ENCODE measurements at regions not wholly inside any gene's neighbourhood (a gene's known extent, or its start where the extent isn't known, plus 50 kb on each side); places are given as distances from the start of the nearest gene placed in this dataset.

DNA sequence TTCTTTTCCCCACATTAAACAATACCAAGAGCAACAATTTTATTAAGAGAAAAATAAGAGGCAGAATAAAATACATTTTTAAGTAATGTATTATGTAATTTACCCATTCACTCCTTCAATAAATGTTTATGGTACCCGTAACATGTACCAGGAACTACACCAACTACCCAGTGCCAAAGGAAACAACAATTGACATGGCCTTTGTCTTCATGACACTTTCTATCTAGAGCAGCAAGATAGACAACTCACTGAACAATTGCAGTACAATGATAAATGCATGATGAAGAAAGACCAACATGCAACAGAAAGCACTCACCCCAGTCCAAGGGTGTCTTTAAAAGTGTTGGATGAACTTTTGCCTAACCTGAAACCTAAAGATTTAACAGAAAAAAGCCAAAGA lies 493.8 kb downstream of the IGSF11 start:
- no peak for DNase-seq (ENCODE audit: low read depth, low spot score)
- H3K27me3 ChIP-seq (ENCODE audit: control insufficient read depth, insufficient read depth, low read length), result no peaks in the 10 kb centered on the region
- CTCF ChIA-PET, result no interaction called here
- POLR2A ChIA-PET, result no interaction called here
- no peaks in the 10 kb centered on the region for H3K9me3 ChIP-seq (ENCODE audit: control insufficient read depth, insufficient read depth, low read length)
- TF ChIP-seq, protein P1, sequence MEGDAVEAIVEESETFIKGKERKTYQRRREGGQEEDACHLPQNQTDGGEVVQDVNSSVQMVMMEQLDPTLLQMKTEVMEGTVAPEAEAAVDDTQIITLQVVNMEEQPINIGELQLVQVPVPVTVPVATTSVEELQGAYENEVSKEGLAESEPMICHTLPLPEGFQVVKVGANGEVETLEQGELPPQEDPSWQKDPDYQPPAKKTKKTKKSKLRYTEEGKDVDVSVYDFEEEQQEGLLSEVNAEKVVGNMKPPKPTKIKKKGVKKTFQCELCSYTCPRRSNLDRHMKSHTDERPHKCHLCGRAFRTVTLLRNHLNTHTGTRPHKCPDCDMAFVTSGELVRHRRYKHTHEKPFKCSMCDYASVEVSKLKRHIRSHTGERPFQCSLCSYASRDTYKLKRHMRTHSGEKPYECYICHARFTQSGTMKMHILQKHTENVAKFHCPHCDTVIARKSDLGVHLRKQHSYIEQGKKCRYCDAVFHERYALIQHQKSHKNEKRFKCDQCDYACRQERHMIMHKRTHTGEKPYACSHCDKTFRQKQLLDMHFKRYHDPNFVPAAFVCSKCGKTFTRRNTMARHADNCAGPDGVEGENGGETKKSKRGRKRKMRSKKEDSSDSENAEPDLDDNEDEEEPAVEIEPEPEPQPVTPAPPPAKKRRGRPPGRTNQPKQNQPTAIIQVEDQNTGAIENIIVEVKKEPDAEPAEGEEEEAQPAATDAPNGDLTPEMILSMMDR (IDR thresholded peaks at IDR 0.05; ENCODE audit: low read depth, low read length), result no peak
- no peak overlapping the region for H3K4me3 ChIP-seq (ENCODE audit: low read depth, low read length)
- H3K27ac ChIP-seq (ENCODE audit: low read depth, low read length), result no peak overlapping the region

DNA sequence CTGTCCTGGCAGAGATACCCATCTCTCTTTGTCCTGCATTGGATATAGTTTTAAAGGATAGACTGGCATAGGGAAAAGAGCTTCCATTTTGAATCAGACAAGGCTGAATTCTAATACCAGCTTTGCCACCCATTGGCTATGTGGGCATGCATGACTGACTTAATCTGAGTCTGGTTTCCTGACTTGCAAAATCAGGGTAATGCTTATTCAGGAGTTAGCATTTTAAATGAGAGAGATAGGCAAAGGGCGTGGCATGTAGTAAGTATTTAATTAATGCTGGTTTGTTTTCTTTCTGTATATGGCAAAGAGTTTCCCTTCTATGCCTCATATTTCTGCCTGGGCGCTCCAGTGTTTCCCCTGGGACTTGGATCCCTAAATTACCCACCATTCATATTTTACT lies 492.9 kb downstream of the IGSF11 start:
- TF ChIP-seq, protein P1 (IDR thresholded peaks at IDR 0.05; ENCODE audit: low read depth, low read length), result no peak
- ChIA-PET CTCF (no interaction called here), POLR2A (no interaction called here)
- no peaks in the 10 kb centered on the region for H3K9me3 ChIP-seq (ENCODE audit: control insufficient read depth, insufficient read depth, low read length)
- no peak overlapping the region for H3K27ac ChIP-seq (ENCODE audit: low read depth, low read length)
- no peak for DNase-seq (ENCODE audit: low read depth, low spot score)
- no peak overlapping the region for H3K4me3 ChIP-seq (ENCODE audit: low read depth, low read length)
- no peaks in the 10 kb centered on the region for H3K27me3 ChIP-seq (ENCODE audit: control insufficient read depth, insufficient read depth, low read length)

DNA sequence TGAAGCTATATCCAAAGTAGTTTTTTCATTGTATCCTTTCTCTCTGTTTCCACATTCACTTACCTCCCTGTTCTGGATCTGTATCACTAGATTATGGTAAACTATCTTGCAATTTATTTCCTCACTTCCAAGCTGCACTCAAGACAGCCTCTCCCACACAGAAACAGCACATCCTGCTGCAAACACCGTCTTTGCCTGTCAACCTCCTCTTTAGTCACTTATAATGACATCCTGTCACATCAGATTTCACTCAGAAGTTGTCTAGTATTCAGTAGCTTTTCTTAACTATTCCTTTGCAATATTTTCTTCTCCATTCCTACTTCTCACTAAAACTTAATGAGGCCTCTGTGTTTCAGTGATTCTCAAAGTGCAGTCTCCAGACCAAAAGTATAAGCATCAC lies 490.8 kb downstream of the IGSF11 start:
- ChIA-PET POLR2A (no interaction called here), CTCF (no interaction called here)
- Histone ChIP-seq H3K4me3 (ENCODE audit: low read depth, low read length) (no peak overlapping the region), H3K27ac (ENCODE audit: low read depth, low read length) (no peak overlapping the region), H3K9me3 (ENCODE audit: control insufficient read depth, insufficient read depth, low read length) (no peaks in the 10 kb centered on the region), H3K27me3 (ENCODE audit: control insufficient read depth, insufficient read depth, low read length) (no peaks in the 10 kb centered on the region)
- no peak for DNase-seq (ENCODE audit: low read depth, low spot score)
- TF ChIP-seq, protein P1 (IDR thresholded peaks at IDR 0.05; ENCODE audit: low read depth, low read length), result no peak

DNA sequence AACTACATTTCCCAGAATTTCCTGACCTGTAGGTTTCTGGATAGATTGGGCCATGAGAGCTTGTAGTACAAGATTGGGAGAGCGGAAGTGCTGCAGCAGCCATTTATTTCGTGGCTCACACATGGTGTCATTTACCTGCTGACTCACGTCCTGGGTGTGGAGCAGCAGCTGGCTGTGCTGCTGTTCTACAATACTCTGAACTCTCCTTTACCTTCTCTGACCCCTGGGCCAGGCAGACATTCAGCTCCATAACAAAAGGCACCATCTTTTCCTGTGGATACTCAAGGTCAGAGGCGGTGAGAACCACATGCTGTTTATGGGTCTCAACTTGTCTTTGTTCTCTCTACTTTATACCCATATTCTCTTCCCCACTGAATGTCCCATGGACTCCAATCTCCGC lies 490.2 kb downstream of the IGSF11 start:
- TF ChIP-seq, protein P1 (IDR thresholded peaks at IDR 0.05; ENCODE audit: low read depth, low read length), result no peak
- DNase-seq (ENCODE audit: low read depth, low spot score), result no peak
- Histone ChIP-seq H3K9me3 (ENCODE audit: control insufficient read depth, insufficient read depth, low read length) (no peaks in the 10 kb centered on the region), H3K27me3 (ENCODE audit: control insufficient read depth, insufficient read depth, low read length) (no peaks in the 10 kb centered on the region), H3K27ac (ENCODE audit: low read depth, low read length) (no peak overlapping the region), H3K4me3 (ENCODE audit: low read depth, low read length) (no peak overlapping the region)
- ChIA-PET POLR2A (no interaction called here), CTCF (no interaction called here)

DNA sequence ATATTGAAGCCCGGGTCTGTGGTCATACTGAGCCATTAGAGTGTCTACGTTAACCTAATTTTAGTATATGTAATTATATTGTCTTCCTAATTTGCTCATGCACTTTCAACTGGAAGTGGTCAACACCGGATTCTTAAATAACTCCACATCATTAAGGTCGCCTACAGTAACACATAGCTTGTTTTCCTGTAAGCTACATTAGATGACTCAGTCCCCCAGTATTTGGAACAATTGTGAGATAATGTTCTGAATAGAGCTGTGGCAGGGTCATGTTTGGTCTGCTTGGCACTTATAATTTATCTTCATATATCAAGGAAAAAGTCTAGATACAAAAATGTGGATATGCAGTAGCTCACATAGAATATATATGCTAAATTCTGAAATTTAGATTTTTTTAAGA lies 486.2 kb downstream of the IGSF11 start:
- DNase-seq (ENCODE audit: low read depth, low spot score), result no peak
- Histone ChIP-seq H3K9me3 (ENCODE audit: control insufficient read depth, insufficient read depth, low read length) (no peaks in the 10 kb centered on the region), H3K4me3 (ENCODE audit: low read depth, low read length) (no peak overlapping the region), H3K27ac (ENCODE audit: low read depth, low read length) (no peak overlapping the region), H3K27me3 (ENCODE audit: control insufficient read depth, insufficient read depth, low read length) (no peaks in the 10 kb centered on the region)
- ChIA-PET CTCF (no interaction called here), POLR2A (no interaction called here)
- TF ChIP-seq, protein P1 (IDR thresholded peaks at IDR 0.05; ENCODE audit: low read depth, low read length), result no peak
